Retinal pigment epithelial cell (primary cell): ENCODE measurements at regions not wholly inside any gene's neighbourhood (a gene's known extent, or its start where the extent isn't known, plus 50 kb on each side); places are given as distances from the start of the nearest gene placed in this dataset.

ENCODE experiments used
- DNase-seq: peaks from one replicate; pipeline ENCODE4 v3.0.0-alpha.2; 2010; ENCODE audit warnings: low read depth
- H3K4me3 ChIP-seq: 2 replicates; pipeline ENCODE4 v1.5.1; 2011; ENCODE audit warnings: mild to moderate bottlenecking, low read length, control low read depth, moderate library complexity
- TF ChIP-seq, protein P1 (sequence below): conservative IDR thresholded peaks from 2 replicates; pipeline ENCODE4 v1.5.1; 2011; ENCODE audit warnings: low read depth, low read length, control low read depth, inconsistent platforms

- H3K4me3 ChIP-seq = no peak overlapping the region
- DNase-seq = no peak
- TF ChIP-seq, protein P1, sequence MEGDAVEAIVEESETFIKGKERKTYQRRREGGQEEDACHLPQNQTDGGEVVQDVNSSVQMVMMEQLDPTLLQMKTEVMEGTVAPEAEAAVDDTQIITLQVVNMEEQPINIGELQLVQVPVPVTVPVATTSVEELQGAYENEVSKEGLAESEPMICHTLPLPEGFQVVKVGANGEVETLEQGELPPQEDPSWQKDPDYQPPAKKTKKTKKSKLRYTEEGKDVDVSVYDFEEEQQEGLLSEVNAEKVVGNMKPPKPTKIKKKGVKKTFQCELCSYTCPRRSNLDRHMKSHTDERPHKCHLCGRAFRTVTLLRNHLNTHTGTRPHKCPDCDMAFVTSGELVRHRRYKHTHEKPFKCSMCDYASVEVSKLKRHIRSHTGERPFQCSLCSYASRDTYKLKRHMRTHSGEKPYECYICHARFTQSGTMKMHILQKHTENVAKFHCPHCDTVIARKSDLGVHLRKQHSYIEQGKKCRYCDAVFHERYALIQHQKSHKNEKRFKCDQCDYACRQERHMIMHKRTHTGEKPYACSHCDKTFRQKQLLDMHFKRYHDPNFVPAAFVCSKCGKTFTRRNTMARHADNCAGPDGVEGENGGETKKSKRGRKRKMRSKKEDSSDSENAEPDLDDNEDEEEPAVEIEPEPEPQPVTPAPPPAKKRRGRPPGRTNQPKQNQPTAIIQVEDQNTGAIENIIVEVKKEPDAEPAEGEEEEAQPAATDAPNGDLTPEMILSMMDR = no peak
Measured at GRCh38 chr12:38139456-38139855, 177.1 kb upstream of the ALG10B start.

GRCh38 chr12:38141239-38141638 is 175.3 kb upstream of the ALG10B start:
- TF ChIP-seq, protein P1 = no peak
- no peak overlapping the region for H3K4me3 ChIP-seq
- no peak for DNase-seq

DNA sequence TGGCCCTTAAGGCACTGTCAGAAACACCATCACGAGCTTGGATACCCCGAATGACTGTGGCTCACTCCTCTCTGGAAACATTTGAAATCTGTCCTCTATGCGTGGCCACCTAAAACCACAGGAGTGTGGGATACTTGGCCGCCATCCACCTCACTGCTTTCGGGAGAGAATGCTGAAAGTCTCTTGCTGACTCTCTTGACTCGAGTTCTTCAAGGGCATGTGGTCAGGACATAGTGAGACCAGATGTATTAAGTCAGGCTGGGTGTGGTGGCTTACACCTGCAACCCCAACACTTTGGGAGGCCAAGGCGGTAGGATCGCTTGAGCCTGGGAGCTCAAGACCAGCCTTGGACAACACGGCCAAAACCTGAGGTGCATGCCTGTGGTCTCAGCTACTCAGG is 174.7 kb upstream of the ALG10B start:
- TF ChIP-seq, protein P1 = no peak
- DNase-seq = no peak
- no peak overlapping the region for H3K4me3 ChIP-seq

DNA sequence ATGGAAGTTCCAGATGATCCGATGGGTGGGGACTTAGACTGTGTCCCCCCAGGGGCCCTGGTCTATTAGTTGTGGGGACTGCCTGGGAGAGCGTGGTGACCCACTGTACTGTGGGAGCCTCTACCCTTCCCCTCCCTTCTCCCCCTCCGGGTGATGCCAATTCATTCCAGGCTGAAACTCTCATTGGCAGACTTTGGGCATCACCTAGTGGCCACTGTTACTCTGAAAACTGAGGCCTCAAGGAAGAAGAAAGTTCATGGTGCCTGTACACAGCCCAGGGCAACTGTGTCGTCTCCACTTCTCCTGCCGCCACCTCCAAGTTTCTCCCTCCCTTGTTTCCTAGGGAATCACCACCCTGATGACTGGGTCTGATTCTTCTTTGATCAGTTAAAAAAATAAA is 173.6 kb upstream of the ALG10B start:
- DNase-seq = no peak
- H3K4me3 ChIP-seq = no peak overlapping the region
- TF ChIP-seq, protein P1 = no peak

DNA sequence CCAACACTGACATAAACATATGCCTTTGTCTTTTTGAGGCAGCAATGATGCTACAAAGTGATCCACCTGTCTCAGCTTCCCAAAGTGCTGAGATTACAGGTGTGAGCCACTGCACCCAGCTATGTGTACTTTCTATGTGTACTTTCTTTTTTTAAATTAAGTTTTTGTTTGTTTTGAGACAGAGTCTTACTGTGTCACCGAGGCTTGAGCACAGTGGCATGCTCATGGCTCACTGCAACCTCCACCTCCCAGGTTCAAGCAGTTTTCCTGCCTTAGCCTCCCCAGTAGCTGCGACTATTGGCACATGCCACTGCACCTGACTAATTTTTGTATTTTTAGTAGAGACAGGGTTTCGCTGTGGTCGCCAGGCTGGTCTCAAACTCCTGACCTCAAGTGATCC is 172.5 kb upstream of the ALG10B start:
- TF ChIP-seq, protein P1 = no peak
- DNase-seq = no peak
- no peak overlapping the region for H3K4me3 ChIP-seq

DNA sequence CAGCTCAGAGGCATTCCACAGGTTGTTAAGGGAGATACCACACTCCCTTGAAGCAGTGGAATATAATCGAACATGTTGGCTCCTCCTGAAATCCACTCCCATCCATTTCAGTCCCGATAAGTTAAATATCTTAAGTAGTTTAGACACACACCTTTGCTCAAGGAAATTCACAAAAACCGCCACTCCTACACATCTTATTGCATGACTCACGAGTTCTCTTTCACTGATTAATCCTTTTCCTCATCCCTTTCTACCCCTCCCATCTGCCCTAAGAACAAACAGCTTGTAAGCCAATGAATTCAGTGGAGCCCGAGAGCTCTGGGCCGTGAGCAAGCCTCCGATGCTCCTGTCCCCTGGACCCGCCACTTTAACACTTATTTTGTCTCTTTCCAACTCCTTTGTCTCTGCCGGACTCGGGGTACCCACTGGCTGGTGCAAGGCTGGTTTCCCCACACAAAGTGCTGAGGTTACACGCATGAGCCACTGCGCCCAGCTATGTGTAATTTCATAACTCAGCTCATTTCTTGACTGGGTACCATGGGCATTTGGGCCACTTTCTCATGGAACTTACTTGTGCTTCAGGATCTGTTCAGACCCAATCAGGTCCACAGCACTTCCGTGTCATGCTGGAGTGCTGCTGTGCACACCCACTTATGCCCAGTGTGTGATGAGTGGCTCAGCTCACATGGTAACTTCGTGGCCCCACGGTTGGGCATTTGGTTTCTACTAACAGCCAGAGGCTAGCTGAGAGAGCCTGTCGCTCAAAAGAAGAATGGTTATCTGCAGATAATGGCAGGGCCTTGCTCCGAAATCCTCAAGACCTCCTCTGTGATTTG is 171.8 kb upstream of the ALG10B start:
- DNase-seq = no peak

More for the DNA sequence above, 171.8 kb upstream of the ALG10B start:
- TF ChIP-seq, protein P1 = no peak
- H3K4me3 ChIP-seq = no peak overlapping the region
